ENCODE measurements at regions not wholly inside any gene's neighbourhood (a gene's known extent, or its start where the extent isn't known, plus 50 kb on each side); places are given as distances from the start of the nearest gene placed in this dataset.
"Not testable (repeated sequence)": the region's sequence is repeated elsewhere in the genome, so short reads cannot be mapped to it uniquely, and the experiment has no call there.

DNA sequence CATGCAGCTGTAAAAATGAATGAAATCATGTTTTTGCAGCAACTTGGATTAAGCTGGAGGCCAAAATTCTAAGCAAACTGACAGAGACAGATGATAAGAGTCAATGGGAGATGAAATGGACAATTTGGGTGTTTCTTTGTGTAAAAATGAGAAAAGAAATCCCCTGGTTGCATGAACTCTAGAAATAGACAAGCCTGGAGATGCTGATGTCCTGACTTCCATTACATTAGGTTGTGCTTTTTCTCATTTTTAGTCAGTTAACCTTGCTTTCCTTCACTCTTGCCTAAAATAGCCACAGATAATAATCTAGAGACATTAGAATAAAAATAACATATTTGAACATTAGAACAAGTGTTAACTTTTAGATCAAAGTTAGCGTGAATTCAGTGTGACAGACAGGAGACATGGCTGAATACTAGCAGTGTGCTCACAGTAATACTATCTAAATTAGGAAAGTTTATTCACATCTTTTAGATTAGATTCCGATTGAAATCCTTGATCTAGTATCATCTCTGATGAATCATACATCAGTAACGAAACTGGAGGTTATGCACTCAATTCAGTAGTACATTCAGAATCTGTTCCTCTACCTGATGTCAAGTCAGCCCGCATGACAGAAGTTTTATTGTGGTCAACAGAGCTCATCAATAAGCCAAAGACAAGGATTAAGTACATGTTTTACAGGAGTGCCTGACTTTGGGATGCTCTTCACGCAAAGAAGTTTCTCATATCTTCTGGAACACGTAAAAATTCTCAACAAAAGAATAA lies 948.1 kb downstream of the TMEM121 start:
- H3K9me3 ChIP-seq; H3K9me3 Mint-ChIP-seq (ENCODE audit: unreplicated experiment); DNase-seq; H3K36me3 ChIP-seq (ENCODE audit: control insufficient read depth, insufficient read depth, low read length); BruUV-seq (replicated peaks); H3K4me3 ChIP-seq (ENCODE audit: low read depth, low read length); H3K4me1 ChIP-seq; H3K27me3 ChIP-seq (replicated peaks; ENCODE audit: control insufficient read depth, insufficient read depth, low read length); POLR2A ChIA-PET; H3K27ac Mint-ChIP-seq (ENCODE audit: unreplicated experiment); H3K4me3 Mint-ChIP-seq (ENCODE audit: unreplicated experiment); H3K36me3 Mint-ChIP-seq (ENCODE audit: insufficient read depth, unreplicated experiment); CTCF ChIA-PET; H3K4me1 Mint-ChIP-seq (ENCODE audit: low read depth, unreplicated experiment); H3K27me3 Mint-ChIP-seq (ENCODE audit: insufficient read depth, unreplicated experiment); intact Hi-C loops (cut with micrococcal nuclease; ENCODE audit: unreplicated experiment): not testable (repeated sequence)

DNA sequence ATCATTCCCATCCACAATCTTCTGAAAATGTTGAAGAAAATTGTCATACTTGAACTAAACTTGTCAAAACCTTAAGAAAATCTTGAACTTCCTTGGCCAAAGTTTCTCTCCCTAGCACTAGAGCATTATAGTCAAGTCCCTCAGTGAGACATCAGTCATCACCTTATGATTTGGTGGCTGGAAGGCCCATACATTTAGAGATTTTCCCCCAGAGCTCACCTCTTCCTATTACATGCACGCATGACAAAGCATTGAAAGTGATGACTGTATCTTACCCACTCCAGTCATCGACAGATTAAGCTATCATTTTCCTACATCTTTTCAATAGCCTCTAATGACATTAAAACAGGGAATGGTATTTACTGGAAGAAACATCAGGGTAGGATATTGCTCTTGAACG lies 948.8 kb downstream of the TMEM121 start:
- H3K4me3 ChIP-seq (ENCODE audit: low read depth, low read length); H3K4me1 ChIP-seq; H3K9me3 ChIP-seq; DNase-seq; H3K27ac Mint-ChIP-seq (ENCODE audit: unreplicated experiment); H3K36me3 ChIP-seq (ENCODE audit: control insufficient read depth, insufficient read depth, low read length); BruUV-seq (replicated peaks); H3K4me3 Mint-ChIP-seq (ENCODE audit: unreplicated experiment); H3K27me3 ChIP-seq (replicated peaks; ENCODE audit: control insufficient read depth, insufficient read depth, low read length); intact Hi-C loops (cut with micrococcal nuclease; ENCODE audit: unreplicated experiment); H3K36me3 Mint-ChIP-seq (ENCODE audit: insufficient read depth, unreplicated experiment); H3K9me3 Mint-ChIP-seq (ENCODE audit: unreplicated experiment); POLR2A ChIA-PET; H3K4me1 Mint-ChIP-seq (ENCODE audit: low read depth, unreplicated experiment); CTCF ChIA-PET; H3K27me3 Mint-ChIP-seq (ENCODE audit: insufficient read depth, unreplicated experiment): not testable (repeated sequence)

DNA sequence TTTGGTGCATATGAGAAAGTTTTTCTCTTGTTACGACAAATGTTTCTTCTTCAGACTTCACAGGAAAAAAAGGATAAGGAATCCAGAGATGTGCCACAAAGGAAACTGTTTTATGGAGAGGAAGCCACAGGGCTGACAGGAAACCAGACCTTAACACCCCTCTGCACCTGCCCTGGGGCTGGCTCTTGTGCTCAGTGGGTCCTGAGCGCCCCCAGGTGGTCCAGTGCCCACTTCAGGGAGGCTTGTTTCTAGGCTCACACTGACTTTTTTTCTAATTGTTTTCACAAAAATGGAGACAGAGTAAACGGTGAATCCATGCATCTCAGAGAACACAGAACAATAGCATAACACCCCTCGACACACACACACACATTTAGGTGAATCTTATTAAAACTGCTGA lies 951.2 kb downstream of the TMEM121 start:
- H3K9me3 Mint-ChIP-seq (ENCODE audit: unreplicated experiment); H3K4me3 ChIP-seq (ENCODE audit: low read depth, low read length); H3K27ac Mint-ChIP-seq (ENCODE audit: unreplicated experiment); H3K36me3 Mint-ChIP-seq (ENCODE audit: insufficient read depth, unreplicated experiment); H3K4me1 Mint-ChIP-seq (ENCODE audit: low read depth, unreplicated experiment); POLR2A ChIA-PET; H3K9me3 ChIP-seq; H3K27me3 Mint-ChIP-seq (ENCODE audit: insufficient read depth, unreplicated experiment); intact Hi-C loops (cut with micrococcal nuclease; ENCODE audit: unreplicated experiment); BruUV-seq (replicated peaks); H3K4me3 Mint-ChIP-seq (ENCODE audit: unreplicated experiment); H3K36me3 ChIP-seq (ENCODE audit: control insufficient read depth, insufficient read depth, low read length); DNase-seq; H3K4me1 ChIP-seq; CTCF ChIA-PET; H3K27me3 ChIP-seq (replicated peaks; ENCODE audit: control insufficient read depth, insufficient read depth, low read length): not testable (repeated sequence)

DNA sequence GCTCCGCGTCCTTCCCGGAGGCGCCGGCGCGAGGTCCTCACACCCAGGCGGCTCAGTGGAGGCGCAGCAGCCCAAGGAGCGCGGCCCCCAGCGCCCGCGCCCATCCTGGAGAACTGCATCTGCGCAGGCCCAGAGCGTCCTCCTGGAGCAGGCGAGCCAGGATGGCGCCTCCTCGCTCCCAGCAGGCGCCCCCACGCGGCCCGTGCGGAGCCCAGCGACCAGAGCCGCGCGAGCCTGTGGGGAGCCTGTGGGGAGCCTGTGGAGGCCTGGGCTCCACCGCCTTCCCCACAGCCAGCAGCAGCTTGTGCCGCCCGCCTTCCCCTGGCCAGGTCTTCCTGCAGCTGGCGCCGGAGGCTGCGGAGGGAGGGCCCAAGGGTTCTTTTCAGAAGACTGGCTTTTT lies 953.9 kb downstream of the TMEM121 start:
- H3K27ac Mint-ChIP-seq (ENCODE audit: unreplicated experiment); H3K9me3 Mint-ChIP-seq (ENCODE audit: unreplicated experiment); DNase-seq; H3K4me3 ChIP-seq (ENCODE audit: low read depth, low read length); H3K27me3 Mint-ChIP-seq (ENCODE audit: insufficient read depth, unreplicated experiment); POLR2A ChIA-PET; H3K9me3 ChIP-seq; H3K4me1 Mint-ChIP-seq (ENCODE audit: low read depth, unreplicated experiment); H3K36me3 Mint-ChIP-seq (ENCODE audit: insufficient read depth, unreplicated experiment); H3K4me3 Mint-ChIP-seq (ENCODE audit: unreplicated experiment); H3K27me3 ChIP-seq (replicated peaks; ENCODE audit: control insufficient read depth, insufficient read depth, low read length); H3K36me3 ChIP-seq (ENCODE audit: control insufficient read depth, insufficient read depth, low read length); BruUV-seq (replicated peaks); intact Hi-C loops (cut with micrococcal nuclease; ENCODE audit: unreplicated experiment); H3K4me1 ChIP-seq: not testable (repeated sequence)
- CTCF ChIA-PET = interaction anchor here (0.6 kb wide), 1 partner anchor 109 kb away, joined by 3 read pairs; no protein-coding TSS in a partner anchor

DNA sequence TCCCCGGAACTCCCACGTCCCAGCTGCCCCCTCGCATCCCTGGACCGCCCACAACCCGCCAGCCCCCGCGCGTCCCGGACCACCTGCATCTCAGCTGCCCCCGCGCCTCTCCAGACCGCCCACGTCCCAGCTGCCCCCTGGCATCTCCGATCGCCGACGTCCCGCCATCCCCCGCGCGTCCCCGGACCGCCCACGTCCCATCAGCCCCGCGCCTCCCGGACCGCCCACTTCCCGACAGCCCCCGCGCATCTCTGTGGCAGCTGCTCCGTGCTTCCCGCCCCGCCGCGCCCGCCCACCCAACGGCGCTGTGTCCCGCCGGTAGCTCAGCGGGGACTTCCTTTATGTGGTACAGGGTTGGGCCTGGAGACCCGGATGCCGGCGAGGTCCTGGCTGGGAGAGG lies 955.8 kb downstream of the TMEM121 start:
- BruUV-seq (replicated peaks); H3K27me3 ChIP-seq (replicated peaks; ENCODE audit: control insufficient read depth, insufficient read depth, low read length); H3K4me1 Mint-ChIP-seq (ENCODE audit: low read depth, unreplicated experiment); POLR2A ChIA-PET; H3K36me3 ChIP-seq (ENCODE audit: control insufficient read depth, insufficient read depth, low read length); H3K4me1 ChIP-seq; H3K4me3 Mint-ChIP-seq (ENCODE audit: unreplicated experiment); H3K4me3 ChIP-seq (ENCODE audit: low read depth, low read length); intact Hi-C loops (cut with micrococcal nuclease; ENCODE audit: unreplicated experiment); H3K36me3 Mint-ChIP-seq (ENCODE audit: insufficient read depth, unreplicated experiment); H3K27me3 Mint-ChIP-seq (ENCODE audit: insufficient read depth, unreplicated experiment); H3K27ac Mint-ChIP-seq (ENCODE audit: unreplicated experiment); H3K9me3 ChIP-seq; CTCF ChIA-PET; H3K9me3 Mint-ChIP-seq (ENCODE audit: unreplicated experiment); DNase-seq: not testable (repeated sequence)
